Activated CD4-positive, alpha-beta T cell treated with anti-CD3 and anti-CD28 coated beads, Interleukin-10, Interleukin-2, amounts not matched to agents 100 ng/mL and 50 ng/mL, durations not matched to agents 16 hours and 8 hours (primary cell): ENCODE measurements at regions not wholly inside any gene's neighbourhood (a gene's known extent, or its start where the extent isn't known, plus 50 kb on each side); places are given as distances from the start of the nearest gene placed in this dataset.
A peak's percentile ranks its signal among the peaks of the same experiment; 100 is the strongest.

Source experiments
- DNase-seq: peaks from one replicate; pipeline ENCODE4 v3.0.0-alpha.2; 2020

DNA sequence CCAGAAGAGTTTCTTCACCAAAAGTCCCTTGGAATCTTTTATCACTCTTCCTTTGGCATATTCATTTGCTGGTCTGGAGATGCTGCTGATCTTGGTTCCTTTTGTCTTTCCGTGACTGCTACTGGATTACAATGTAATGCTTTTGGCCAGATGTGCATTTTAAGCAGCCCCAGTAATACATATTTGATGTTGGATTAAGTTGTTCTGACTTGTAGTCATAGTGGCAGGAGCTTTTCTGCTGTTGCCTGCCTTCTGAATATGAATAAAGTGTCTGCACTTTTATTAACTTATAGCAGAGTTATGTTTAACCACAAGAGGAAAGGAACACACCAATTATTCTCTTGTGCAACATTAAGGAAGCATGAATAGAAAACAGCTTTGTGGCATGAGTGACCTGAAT lies 360.0 kb upstream of the DDI1 start:
- DNase-seq, result no peak

GRCh38 chr11:103680826-103681225 lies 355.6 kb upstream of the DDI1 start:
- no peak for DNase-seq

DNA sequence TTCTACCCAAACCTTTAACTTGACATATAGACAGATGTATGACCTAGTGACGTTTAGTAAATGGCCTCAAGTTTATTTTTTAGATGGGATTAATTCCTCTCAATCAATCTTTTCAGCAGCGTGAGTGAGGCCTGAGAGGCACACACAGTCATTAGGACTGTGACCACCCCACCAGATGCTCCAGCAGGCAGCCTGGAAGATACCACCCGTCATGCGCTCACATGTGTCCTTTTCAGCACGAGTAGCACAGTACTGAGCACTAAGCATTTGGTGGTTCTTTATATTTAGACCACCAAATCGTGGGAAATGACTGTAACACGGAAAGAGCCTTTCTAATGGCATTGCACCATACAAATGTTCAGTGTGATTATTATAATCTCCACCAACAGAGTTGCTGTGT lies 354.6 kb upstream of the DDI1 start:
- DNase-seq, result no peak

DNA sequence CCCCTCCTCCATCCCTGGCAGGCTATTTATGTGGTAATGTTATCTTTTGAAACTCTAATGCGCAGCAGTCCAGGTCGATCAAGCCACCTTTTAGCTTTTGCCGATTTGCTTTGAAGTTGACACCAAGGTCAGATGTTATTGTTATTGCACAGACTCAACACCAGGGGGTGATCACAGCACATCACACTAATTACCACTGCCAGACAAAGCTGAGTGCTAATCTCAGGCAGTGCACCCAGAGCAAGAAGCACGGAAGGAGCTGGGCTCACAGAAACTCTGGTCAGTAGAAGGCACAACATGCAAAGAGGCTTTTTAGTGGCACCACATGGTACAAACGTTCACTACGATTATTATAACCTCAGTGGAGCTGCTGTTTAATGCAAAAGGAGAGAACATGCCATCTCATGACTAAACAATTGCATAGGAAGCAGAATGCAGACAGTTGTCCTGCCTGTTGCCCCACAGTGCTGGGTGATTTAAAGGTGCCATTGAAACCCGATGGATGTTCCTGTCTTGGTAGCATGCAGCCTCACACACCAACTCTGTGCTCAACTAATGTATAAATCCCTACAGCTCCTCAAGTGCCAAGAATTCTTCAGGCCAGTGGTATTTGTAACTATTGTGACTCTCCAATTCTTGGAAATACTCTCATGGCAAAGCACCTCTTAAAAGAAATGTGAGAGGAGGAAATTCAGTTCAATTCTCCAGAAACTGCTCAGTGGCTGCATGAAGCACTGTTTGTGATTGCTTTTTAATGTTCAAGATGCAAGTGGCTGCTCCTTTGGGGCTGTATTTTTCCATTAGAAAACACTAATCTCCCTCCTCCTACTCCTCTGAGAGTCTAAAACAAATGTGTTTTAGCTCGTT lies 353.9 kb upstream of the DDI1 start:
- DNase-seq, result peak; percentile 62

GRCh38 chr11:103683576-103683975 lies 352.9 kb upstream of the DDI1 start:
- no peak for DNase-seq

DNA sequence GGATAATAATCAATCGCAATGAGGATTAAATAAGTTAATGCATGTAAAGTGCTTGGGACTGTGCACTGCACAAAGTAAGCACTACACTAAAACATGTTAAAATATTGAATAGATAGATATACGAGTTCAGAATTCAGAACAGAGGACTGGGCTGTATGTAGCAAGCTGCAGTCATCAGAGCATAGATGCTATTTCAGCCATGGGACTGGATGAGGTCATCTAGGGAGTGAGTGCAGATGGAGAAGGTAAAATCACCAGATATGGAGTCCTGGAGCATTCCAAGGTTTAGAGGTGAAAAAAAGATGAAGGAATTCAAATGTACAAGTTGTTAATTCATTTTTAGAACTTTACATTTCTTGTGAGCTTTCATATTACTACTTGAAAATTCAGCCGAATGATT lies 347.5 kb upstream of the DDI1 start:
- DNase-seq, result no peak

- DNase-seq, result no peak
These were observed 346.1 kb upstream of the DDI1 start for GRCh38 chr11:103690356-103690755.

GRCh38 chr11:103696123-103696522 lies 340.3 kb upstream of the DDI1 start:
- DNase-seq, result no peak

DNA sequence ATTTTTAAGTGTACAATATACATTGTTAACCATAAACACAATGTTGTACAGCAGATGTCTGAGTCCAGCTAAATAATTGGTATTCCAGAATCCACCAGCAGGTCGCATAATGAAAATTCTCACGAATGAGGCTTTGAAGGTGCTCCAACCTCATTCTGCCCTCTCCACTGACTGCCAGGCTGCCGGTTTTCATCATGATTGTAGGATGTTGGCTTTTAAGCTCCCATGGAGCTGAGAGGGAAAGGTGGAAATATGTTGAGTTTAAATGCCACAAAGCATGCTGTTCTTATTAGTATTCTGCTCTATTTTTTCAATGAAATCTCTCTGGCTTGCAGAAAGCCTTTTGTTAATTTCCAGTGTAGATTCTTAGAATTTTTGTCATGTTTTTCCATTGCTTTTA lies 337.2 kb upstream of the DDI1 start:
- DNase-seq, result no peak

DNA sequence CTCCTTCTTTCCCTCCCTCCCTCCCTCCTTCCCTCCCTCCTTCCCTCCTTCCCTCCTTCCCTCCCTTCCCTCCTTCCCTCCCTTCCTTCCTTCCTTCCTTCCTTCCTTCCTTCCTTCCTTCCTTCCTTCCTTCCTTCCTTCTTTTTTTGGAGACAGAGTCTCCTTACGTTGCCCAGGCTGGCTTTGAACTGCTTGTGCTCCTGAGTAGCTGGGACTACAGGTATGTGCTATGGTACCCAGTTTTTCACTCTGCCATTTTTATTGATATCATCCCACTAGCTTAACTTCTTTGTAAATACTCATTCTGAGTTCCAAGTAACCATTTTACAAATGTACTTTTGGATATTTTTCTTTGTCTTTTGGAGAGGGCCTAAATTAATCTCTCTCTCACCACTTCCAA lies 336.8 kb upstream of the DDI1 start:
- DNase-seq, result no peak

DNA sequence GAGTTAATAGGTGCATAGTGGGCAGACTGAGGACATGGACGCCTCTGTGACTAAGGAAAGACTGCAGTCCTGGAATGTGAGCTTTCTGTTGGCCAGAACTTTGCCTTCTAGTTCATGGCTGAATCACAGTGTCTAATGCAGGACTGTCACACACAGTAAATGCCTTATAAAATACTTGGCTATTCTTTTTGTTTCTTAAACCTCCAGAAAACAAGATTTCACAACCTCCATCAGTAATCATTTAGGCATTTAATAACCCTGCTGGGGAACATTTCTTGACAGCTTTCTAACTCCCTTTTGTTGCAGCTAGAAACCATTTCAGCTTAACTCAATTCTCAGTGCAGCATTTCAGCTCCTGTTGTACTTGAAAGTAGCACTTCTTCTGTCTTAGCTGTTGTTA lies 335.8 kb upstream of the DDI1 start:
- DNase-seq, result no peak

GRCh38 chr11:103703437-103703836 lies 333.0 kb upstream of the DDI1 start:
- DNase-seq, result no peak

DNA sequence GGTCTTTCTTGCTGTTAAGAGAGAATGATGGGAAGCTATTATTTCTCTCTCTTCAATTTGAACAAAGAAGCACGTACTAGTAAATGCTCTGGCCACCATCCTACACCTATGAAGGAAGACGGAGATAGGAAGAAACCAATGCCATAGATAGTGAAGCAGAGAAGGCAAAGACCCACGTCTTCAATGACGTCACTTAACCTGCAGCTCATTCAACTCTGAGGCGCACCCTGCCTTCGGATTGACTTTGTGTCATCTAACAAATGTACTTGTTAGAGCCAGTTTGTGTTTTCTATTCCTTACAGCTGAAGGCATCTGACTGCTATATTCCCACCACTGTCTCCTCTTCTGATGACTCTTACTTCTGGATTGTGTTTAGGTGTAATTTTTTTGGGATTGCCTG lies 332.5 kb upstream of the DDI1 start:
- no peak for DNase-seq

DNA sequence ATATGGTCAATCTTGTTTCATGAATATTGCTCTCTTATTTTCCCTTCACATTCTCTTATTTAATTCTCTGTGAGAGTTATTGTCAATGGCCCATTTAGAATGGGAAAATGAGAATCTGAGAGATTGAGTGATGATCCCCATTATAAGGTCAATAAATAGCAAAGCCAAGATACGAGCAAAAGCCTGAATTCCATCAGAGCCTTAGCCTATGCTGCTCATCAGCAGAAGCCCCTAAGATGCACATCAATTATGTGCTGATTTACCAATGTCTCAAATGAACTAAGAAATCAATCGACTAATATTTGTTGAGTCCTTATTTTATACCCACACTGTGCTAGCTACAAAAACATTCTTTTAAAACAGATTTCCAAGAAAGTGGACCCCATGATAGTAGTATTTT lies 330.8 kb upstream of the DDI1 start:
- DNase-seq, result no peak

DNA sequence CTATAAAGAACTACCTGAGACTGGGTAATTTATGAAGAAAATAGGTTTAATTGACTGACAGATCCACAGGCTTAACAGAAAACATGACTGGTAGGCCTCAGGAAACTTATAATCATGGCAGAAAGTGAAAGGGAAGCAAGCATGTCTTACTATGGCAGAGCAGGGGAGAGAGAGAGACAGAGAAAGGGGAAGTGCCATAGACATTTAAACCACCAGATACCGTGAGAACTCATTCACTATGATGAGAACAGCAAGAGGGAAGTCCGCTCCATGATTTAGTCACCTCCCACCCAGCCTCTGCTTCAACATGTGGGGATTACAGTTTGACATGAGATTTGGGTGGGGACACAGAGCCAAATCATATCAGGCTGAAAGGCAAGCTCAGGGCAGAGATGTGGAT lies 327.1 kb upstream of the DDI1 start:
- DNase-seq, result no peak

DNA sequence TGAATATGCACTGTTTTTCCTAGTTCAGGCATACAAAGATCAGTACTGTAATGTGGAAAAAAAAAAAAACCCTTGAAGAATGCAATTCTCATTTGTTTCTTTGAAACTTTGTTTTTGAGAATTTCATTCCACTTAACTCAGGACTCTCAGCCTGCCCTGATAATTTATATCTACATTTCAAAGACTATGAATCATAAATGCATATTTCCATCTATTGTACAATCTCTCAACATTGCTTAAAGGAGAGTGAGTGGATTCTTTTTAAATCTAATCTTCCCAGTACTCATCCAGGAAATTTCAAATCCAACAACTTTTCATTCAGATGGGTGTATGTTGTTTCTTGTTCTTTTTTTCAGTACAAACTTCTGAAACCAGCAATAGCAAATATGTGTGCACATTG lies 322.2 kb upstream of the DDI1 start:
- no peak for DNase-seq

DNA sequence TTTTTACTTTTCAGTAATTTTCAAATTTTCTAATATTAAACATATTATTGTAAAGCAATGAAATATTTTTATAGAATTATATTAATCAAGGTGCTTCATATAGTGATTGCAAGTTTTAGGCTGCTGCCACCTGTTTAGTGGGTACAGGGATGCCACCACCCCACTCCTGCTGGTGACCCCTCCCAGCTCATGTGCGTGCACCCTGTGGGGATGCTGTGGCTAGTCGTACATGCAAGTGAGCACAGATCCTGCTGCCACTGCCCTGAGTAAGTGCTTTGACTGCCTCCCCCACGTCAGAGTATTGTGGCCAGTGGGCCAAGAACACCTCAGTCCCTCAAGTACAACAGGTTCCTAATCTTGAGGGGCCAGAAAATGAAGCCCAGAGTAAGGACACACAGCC lies 320.1 kb upstream of the DDI1 start:
- no peak for DNase-seq

- no peak for DNase-seq
These were observed 309.2 kb upstream of the DDI1 start for GRCh38 chr11:103727262-103727661.

DNA sequence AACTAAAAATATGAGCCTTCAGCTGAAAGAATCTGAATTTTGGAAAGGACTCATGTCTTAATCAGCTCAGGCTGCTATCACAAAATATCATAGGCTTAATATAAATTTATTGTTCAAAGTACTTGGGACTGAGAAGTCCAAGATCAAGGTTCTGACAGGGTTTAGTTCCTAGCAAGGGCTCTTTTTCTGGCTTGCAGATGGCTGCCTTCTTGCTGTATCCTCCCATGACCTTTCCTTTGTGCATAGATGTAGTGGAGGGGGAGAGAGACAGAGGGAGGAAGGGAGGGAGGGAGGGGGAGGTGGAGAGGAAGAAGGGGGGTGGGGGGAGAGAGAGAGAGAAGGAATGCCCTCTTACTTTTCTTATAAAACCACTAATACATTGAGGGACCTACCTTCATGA lies 306.8 kb upstream of the DDI1 start:
- DNase-seq, result no peak

DNA sequence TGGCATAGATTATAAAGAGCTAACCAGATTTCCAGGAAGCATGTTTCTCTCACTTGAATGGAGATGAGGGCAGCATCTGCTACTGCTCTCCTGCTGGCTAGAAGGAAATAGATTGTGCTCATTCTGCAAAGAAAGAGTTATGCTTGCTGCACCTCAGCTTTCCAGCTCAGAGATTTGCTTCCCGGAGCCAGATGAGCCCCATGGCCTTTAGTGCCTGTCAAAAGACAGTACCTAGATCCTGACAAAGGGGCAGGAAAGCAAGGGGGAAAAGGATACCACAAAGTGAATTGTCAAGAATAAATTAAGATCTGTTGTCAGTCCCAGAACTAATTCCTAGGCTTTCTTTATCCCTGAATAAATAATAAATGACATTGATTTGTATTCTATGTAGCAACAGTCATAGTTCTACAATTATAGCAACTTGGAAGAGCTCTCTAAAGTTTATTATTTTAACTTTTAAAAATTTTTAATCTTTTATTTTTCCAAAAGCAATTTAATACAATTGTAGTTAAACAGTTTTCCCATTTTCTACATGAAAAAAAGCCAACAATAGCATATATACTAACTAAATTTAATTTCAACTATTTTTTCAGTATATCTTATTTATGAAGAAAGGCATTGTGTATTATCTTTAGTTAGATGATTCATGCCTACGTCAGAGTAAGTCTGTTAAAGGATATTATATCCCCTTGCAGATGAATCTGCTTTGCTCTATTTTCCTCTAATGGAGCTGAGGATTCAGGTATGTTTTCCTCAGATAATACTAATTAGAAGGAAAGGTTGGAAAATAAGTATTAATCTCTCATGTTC lies 306.1 kb upstream of the DDI1 start:
- no peak for DNase-seq

DNA sequence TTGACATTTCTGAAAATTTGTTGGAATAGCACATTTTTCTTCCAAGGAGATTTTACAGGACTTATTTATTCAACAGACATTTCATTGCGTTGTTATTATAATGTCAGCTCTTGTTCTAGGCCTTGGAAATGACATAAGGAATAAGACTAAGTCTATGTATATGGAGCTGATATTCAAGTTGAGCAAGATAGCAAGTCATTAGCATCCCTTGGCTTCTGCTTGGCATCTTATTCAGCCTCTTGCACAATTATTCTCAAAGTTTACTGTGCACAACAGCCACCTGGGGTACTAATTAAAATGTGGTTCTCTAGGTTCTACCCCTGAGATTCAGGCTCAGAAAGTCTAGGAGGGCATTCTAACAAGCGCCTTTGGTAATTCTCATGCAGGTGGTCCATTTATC lies 304.8 kb upstream of the DDI1 start:
- no peak for DNase-seq

DNA sequence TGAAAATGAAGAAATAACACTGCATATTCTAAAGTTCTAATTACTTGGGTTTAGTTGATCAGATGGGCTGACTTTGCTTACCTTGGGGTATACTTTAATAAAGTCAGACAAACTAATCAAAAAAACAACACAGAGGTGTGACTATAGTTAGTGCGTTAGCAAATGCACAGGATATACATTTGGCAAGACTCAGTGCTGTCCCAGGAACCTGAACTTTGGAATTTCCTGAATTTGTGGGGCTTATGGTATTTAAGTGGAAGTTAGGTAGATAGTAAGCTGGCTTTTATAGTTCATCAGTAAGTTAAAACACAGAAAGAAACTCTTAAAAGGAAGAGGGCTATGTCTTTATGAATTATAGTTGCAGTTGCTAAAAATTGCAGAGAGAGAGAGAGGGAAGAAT lies 302.6 kb upstream of the DDI1 start:
- no peak for DNase-seq

DNA sequence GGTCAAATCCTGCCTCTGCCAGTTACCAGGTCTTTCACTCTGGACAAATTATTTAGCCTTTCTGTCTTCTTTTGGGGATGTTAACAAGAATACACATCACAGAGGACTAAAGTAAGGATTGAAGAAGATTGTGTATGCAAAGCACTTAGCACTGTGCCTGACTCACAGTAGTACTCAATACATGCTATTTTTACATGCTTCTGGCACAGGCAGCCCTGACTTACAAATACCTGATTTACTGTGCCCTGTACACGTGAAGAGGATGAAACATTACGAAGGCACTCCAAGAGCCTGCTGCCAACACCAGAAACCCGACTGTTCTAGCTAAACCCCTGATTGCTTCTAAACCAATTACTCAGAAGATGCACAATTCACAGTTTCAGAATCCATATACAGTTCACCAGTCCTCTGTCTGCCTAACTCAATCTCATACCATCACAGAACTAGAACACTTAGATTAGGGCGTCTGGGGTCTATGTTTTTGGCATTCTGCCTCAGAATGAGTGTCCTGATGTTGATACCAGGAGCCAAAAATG lies 300.9 kb upstream of the DDI1 start:
- DNase-seq, result no peak
